WTC11 (cell line): ENCODE measurements at regions not wholly inside any gene's neighbourhood (a gene's known extent, or its start where the extent isn't known, plus 50 kb on each side); places are given as distances from the start of the nearest gene placed in this dataset.

Experiments used
- ATAC-seq: fragments of 200-7000 bp; cut with Tn5 transposase; 2 replicates; pipeline ENCODE4 v1.10.0; 2021; ENCODE audit warnings: mild to moderate bottlenecking, moderate library complexity
- CTCF ChIA-PET: fragments of 300-600 bp; sonication (Branson Sonifier 250); formaldehyde crosslinking; loops from one replicate; lab custom pipeline; 2021; ENCODE audit warnings: antibody characterized with exemption; lab: Charles Lee
- POLR2A ChIA-PET: fragments of 350-600 bp; sonication (Branson Sonifier 250); formaldehyde crosslinking; loops from one replicate; lab custom pipeline; 2021; ENCODE audit warnings: antibody characterized with exemption; lab: Charles Lee
- DNase-seq: peaks from one replicate; pipeline ENCODE4 v3.0.0; 2021; ENCODE audit warnings: low spot score
- H3K27ac Mint-ChIP-seq: 2 replicates; pipeline ENCODE4 v1.8.0; 2021; ENCODE audit warnings: mixed read lengths
- H3K27me3 Mint-ChIP-seq: 2 replicates; pipeline ENCODE4 v1.8.0; 2021; ENCODE audit warnings: low read depth, mild to moderate bottlenecking, moderate library complexity, mixed read lengths
- H3K36me3 Mint-ChIP-seq: 2 replicates; pipeline ENCODE4 v1.8.0; 2021; ENCODE audit warnings: mixed read lengths
- H3K4me1 Mint-ChIP-seq: 2 replicates; pipeline ENCODE4 v1.8.0; 2022; ENCODE audit warnings: mixed read lengths
- H3K4me3 Mint-ChIP-seq: 2 replicates; pipeline ENCODE4 v1.8.0; 2021; ENCODE audit warnings: mild to moderate bottlenecking, moderate library complexity, mixed read lengths
- H3K9me3 Mint-ChIP-seq: 2 replicates; pipeline ENCODE4 v1.8.0; 2021; ENCODE audit warnings: mixed read lengths
- AR ChIP-seq: fragments of 250-450 bp; sonication (Bioruptor Pico); IDR thresholded peaks from 2 replicates; pipeline ENCODE4 v1.9.0; 2021; ENCODE audit warnings: mild to moderate bottlenecking
- ARID4B ChIP-seq: sonication (generic); formaldehyde crosslinking; IDR thresholded peaks from 2 replicates; pipeline ENCODE4 v1.8.0; 2023; ENCODE audit warnings: missing genetic modification reagents, mild to moderate bottlenecking, borderline replicate concordance
- CDX4 ChIP-seq: fragments of 250-450 bp; sonication (Bioruptor Pico); IDR thresholded peaks from 2 replicates; pipeline ENCODE4 v1.9.0; 2021; ENCODE audit warnings: moderate library complexity, mild to moderate bottlenecking, inconsistent platforms, borderline replicate concordance
- E2F4 ChIP-seq: sonication (generic); formaldehyde crosslinking; IDR thresholded peaks from 2 replicates; pipeline ENCODE4 v1.8.1; 2022; ENCODE audit warnings: low read depth, mild to moderate bottlenecking, moderate library complexity, missing genetic modification reagents, borderline replicate concordance
- IRF2 ChIP-seq: sonication (generic); formaldehyde crosslinking; IDR thresholded peaks from 2 replicates; pipeline ENCODE4 v1.8.0; 2022; ENCODE audit warnings: low read depth, missing genetic modification reagents, borderline replicate concordance
- JUN ChIP-seq: sonication (generic); formaldehyde crosslinking; IDR thresholded peaks from 2 replicates; pipeline ENCODE4 v1.8.0; 2023; ENCODE audit warnings: mild to moderate bottlenecking, missing genetic modification reagents
- MLX ChIP-seq: sonication (generic); formaldehyde crosslinking; IDR thresholded peaks from 2 replicates; pipeline ENCODE4 v1.8.1; 2023; ENCODE audit warnings: mild to moderate bottlenecking, missing genetic modification reagents, moderate library complexity
- MXD4 ChIP-seq: fragments of 250-450 bp; sonication (Bioruptor Pico); IDR thresholded peaks from 2 replicates; pipeline ENCODE4 v1.8.0; 2021; ENCODE audit warnings: mild to moderate bottlenecking, moderate library complexity, borderline replicate concordance
- NFYB ChIP-seq: sonication (generic); formaldehyde crosslinking; conservative IDR thresholded peaks from 2 replicates; pipeline ENCODE4 v1.8.0; 2022; ENCODE audit warnings: low read depth, missing genetic modification reagents
- PRDM15 ChIP-seq: sonication (generic); formaldehyde crosslinking; IDR thresholded peaks from 2 replicates; pipeline ENCODE4 v1.8.0; 2022; ENCODE audit warnings: missing genetic modification reagents
- RORB ChIP-seq: fragments of 250-450 bp; sonication (Bioruptor Pico); IDR thresholded peaks from 2 replicates; pipeline ENCODE4 v1.9.0; 2021; ENCODE audit warnings: mild to moderate bottlenecking
- TCF7 ChIP-seq: sonication (generic); formaldehyde crosslinking; IDR thresholded peaks from 2 replicates; pipeline ENCODE4 v1.8.0; 2022; ENCODE audit warnings: mild to moderate bottlenecking, low read depth, missing genetic modification reagents, moderate library complexity
- ZNF263 ChIP-seq: sonication (generic); formaldehyde crosslinking; IDR thresholded peaks from 2 replicates; pipeline ENCODE4 v1.8.1; 2022; ENCODE audit warnings: low read depth, mild to moderate bottlenecking, moderate library complexity, missing genetic modification reagents
- TF ChIP-seq, protein P1 (sequence below): sonication (generic); formaldehyde crosslinking; IDR thresholded peaks from 2 replicates; pipeline ENCODE4 v1.8.1; 2023; ENCODE audit warnings: mild to moderate bottlenecking, missing genetic modification reagents
- TF ChIP-seq, protein P2 (sequence below): fragments of 200-600 bp; IDR thresholded peaks from 2 replicates; pipeline ENCODE4 v1.8.0; 2022; ENCODE audit warnings: antibody characterized with exemption

DNA sequence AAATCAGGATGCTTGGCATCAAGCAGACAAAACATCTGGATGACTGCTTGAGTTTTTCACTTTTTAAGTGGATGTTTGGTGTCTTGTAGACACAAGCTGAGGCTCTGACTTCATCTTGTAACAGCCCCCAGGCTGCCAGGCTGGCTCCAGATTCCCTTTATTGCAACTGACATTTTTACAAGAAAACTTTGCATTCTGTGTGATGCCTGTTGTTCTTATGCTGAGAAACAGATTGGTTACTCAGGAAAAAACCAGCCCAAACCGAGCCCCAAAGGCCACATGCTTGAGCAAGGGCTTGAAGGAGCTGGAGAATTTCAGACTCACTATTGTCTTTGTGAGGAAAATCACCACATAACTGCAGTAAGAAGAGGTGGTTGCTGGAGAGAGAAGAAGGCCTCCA lies 98.4 kb upstream of the PREP start:
- Mint-ChIP-seq H3K27me3 (peaks cover 3% of the 10 kb centered on the region; the same call in 1 of the 2 replicates), H3K4me1 (no peaks in the 10 kb centered on the region), H3K36me3 (no peaks in the 10 kb centered on the region), H3K27ac (no peak overlapping the region), H3K9me3 (no peaks in the 10 kb centered on the region), H3K4me3 (no peak overlapping the region)
- ChIA-PET CTCF (interaction anchor here (0.7 to 1.3 kb wide), 3 partner anchors 37 to 119 kb away, joined by 3 read pairs; no protein-coding TSS in a partner anchor), POLR2A (no interaction called here)
- DNase-seq (no peak), ATAC-seq (no peak)
- TF ChIP-seq ARID4B (no peak), JUN (CRISPR knock-in tag) (no peak), TCF7 (no peak), NFYB (no peak), CDX4 (CRISPR knock-in tag) (no peak), MLX (CRISPR knock-in tag) (no peak), MXD4 (CRISPR knock-in tag) (no peak), E2F4 (CRISPR knock-in tag) (no peak), IRF2 (no peak), ZNF263 (CRISPR knock-in tag) (no peak), AR (CRISPR knock-in tag) (no peak), RORB (CRISPR knock-in tag) (no peak), PRDM15 (CRISPR knock-in tag) (no peak)
- TF ChIP-seq, protein P1, sequence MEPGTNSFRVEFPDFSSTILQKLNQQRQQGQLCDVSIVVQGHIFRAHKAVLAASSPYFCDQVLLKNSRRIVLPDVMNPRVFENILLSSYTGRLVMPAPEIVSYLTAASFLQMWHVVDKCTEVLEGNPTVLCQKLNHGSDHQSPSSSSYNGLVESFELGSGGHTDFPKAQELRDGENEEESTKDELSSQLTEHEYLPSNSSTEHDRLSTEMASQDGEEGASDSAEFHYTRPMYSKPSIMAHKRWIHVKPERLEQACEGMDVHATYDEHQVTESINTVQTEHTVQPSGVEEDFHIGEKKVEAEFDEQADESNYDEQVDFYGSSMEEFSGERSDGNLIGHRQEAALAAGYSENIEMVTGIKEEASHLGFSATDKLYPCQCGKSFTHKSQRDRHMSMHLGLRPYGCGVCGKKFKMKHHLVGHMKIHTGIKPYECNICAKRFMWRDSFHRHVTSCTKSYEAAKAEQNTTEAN (CRISPR knock-in tag): no peak
- TF ChIP-seq, protein P2, sequence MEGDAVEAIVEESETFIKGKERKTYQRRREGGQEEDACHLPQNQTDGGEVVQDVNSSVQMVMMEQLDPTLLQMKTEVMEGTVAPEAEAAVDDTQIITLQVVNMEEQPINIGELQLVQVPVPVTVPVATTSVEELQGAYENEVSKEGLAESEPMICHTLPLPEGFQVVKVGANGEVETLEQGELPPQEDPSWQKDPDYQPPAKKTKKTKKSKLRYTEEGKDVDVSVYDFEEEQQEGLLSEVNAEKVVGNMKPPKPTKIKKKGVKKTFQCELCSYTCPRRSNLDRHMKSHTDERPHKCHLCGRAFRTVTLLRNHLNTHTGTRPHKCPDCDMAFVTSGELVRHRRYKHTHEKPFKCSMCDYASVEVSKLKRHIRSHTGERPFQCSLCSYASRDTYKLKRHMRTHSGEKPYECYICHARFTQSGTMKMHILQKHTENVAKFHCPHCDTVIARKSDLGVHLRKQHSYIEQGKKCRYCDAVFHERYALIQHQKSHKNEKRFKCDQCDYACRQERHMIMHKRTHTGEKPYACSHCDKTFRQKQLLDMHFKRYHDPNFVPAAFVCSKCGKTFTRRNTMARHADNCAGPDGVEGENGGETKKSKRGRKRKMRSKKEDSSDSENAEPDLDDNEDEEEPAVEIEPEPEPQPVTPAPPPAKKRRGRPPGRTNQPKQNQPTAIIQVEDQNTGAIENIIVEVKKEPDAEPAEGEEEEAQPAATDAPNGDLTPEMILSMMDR: no peak
